ENCODE measurements at regions not wholly inside any gene's neighbourhood (a gene's known extent, or its start where the extent isn't known, plus 50 kb on each side); places are given as distances from the start of the nearest gene placed in this dataset.

DNA sequence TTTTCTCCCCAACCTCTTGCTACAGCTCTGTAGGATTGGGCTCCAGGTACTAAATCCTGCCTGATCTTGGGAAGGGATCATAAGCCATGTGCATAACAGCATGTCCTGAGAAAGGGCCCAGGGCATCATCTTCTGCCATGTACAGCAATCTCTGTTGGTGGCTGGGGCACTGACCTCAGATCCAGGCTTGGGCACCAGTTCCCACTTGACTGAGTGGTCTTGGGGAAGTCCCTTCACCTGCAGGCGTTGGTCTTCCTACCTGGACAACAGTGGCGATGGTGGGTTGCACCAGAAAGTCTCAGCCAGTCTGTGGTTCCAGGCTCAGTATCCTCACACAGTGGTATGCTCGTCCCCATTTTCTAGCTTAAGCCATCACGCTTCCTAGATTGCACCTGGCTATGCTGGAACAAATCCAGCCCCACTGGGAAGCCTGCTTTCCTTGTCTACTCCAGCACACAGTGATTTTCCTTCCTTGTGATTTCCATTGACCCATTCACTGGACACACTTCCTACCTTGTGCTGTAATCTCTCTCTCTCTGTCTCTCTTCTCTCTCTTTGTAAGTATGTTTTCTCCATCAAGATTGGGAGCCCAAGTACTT is 121.7 kb upstream of the PITX1 start:
- TF ChIP-seq POLR2AphosphoS5 (IDR thresholded peaks at IDR 0.05) = no peak
- TF ChIP-seq CTCF (IDR thresholded peaks at IDR 0.05) = no peak
- TF ChIP-seq POLR2A (IDR thresholded peaks at IDR 0.05) = no peak

All from gastroesophageal sphincter (tissue), 3 donors.